ENCODE measurements at regions not wholly inside any gene's neighbourhood (a gene's known extent, or its start where the extent isn't known, plus 50 kb on each side); places are given as distances from the start of the nearest gene placed in this dataset.

GRCh38 chr10:59578741-59579140 is 130.9 kb downstream of the SLC16A9 start:
- TF ChIP-seq CTCF (conservative IDR thresholded peaks at IDR 0.05; ENCODE audit: low read depth, low read length) (no peak), EZH2phosphoT487 (IDR thresholded peaks at IDR 0.05; ENCODE audit: borderline replicate concordance, low read length) (no peak)
